ENCODE measurements at regions not wholly inside any gene's neighbourhood (a gene's known extent, or its start where the extent isn't known, plus 50 kb on each side); places are given as distances from the start of the nearest gene placed in this dataset.

DNA sequence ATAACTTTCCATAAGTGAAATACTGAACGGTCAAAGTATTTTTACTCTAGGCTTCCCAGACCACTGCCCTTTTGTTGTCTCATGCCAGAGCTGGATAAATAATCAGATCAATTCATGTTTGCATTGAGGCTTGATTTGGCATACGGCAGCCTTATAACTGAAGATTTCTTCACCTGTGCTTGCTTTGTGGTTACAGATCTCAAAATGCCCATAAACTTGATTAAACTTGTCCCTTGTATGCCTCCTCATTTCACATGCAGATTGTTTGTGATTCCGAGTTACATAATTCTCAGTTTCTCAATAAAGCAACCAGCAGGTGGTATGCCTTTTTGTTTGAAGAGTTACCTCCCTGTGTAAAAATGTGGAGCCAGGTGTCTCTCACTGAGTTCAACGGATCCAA, 211.4 kb upstream of the LRIG1 start:
- TF ChIP-seq, protein P1, sequence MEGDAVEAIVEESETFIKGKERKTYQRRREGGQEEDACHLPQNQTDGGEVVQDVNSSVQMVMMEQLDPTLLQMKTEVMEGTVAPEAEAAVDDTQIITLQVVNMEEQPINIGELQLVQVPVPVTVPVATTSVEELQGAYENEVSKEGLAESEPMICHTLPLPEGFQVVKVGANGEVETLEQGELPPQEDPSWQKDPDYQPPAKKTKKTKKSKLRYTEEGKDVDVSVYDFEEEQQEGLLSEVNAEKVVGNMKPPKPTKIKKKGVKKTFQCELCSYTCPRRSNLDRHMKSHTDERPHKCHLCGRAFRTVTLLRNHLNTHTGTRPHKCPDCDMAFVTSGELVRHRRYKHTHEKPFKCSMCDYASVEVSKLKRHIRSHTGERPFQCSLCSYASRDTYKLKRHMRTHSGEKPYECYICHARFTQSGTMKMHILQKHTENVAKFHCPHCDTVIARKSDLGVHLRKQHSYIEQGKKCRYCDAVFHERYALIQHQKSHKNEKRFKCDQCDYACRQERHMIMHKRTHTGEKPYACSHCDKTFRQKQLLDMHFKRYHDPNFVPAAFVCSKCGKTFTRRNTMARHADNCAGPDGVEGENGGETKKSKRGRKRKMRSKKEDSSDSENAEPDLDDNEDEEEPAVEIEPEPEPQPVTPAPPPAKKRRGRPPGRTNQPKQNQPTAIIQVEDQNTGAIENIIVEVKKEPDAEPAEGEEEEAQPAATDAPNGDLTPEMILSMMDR (IDR thresholded peaks at IDR 0.05; ENCODE audit: low read length) = no peak
- TF ChIP-seq EZH2 (optimal IDR thresholded peaks at IDR 0.05; ENCODE audit: low read depth, low read length) = no peak
- TF ChIP-seq EZH2phosphoT487 (IDR thresholded peaks at IDR 0.05; ENCODE audit: low read length) = no peak
